HK-2 (cell line): ENCODE measurements at regions not wholly inside any gene's neighbourhood (a gene's known extent, or its start where the extent isn't known, plus 50 kb on each side); places are given as distances from the start of the nearest gene placed in this dataset.
"Not testable (repeated sequence)": the region's sequence is repeated elsewhere in the genome, so short reads cannot be mapped to it uniquely, and the experiment has no call there.

Experiments used
- DNase-seq: peaks from one replicate; pipeline ENCODE4 v3.0.0-alpha.2; 2018; ENCODE audit not compliant: unreplicated experiment

- no peak for DNase-seq
These were observed 80.0 kb upstream of the ARG1 start for GRCh38 chr6:131492932-131493573.

GRCh38 chr6:131504387-131504786 lies 68.6 kb upstream of the ARG1 start:
- not testable (repeated sequence) for DNase-seq

GRCh38 chr6:131510094-131510493 lies 62.9 kb upstream of the ARG1 start:
- DNase-seq: no peak

GRCh38 chr6:131510591-131510990 lies 62.4 kb upstream of the ARG1 start:
- no peak for DNase-seq

GRCh38 chr6:131519670-131520436 lies 53.2 kb upstream of the ARG1 start:
- DNase-seq: no peak
